GM23248 (cell line): ENCODE measurements at regions not wholly inside any gene's neighbourhood (a gene's known extent, or its start where the extent isn't known, plus 50 kb on each side); places are given as distances from the start of the nearest gene placed in this dataset.

Source experiments
- EZH2 ChIP-seq: fragments of 200-600 bp; sonication (generic); IDR thresholded peaks from 2 replicates; pipeline ENCODE4 v1.6.1; 2018; ENCODE audit warnings: antibody characterized with exemption, mild to moderate bottlenecking; ENCODE audit not compliant: insufficient read depth, poor library complexity, severe bottlenecking
- EZH2phosphoT487 ChIP-seq: fragments of 200-600 bp; sonication (generic); IDR thresholded peaks from 2 replicates; pipeline ENCODE4 v1.6.1; 2018; ENCODE audit warnings: antibody characterized with exemption, moderate library complexity, mild to moderate bottlenecking, low read depth; ENCODE audit not compliant: insufficient read depth

DNA sequence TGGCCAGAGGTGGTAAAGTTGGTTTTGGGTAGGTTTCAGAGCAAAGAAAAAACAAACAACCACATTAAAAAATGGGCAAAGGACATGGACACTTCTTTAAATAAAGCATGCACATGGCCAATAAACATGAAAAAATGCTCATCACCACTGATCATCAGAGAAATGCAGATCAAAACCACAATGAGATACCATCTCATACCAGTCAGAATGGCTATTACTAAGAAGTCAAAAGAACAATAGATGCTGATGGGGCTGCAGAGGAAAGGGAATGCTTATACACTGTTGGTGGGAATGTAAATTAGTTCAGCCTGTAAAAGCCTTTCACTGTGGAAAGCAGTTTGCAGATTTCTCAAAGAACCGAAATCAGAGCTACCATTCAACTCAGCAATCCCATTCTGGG is 598.4 kb upstream of the SOX9 start:
- no peak for TF ChIP-seq EZH2
- no peak for TF ChIP-seq EZH2phosphoT487
